GM12875 (cell line): ENCODE measurements at regions not wholly inside any gene's neighbourhood (a gene's known extent, or its start where the extent isn't known, plus 50 kb on each side); places are given as distances from the start of the nearest gene placed in this dataset.

Experiments used
- H3K4me3 ChIP-seq: one replicate; pipeline ENCODE4 v1.5.1; 2011; ENCODE audit warnings: low read depth, low read length, control low read depth
- TF ChIP-seq, protein P1 (sequence below): IDR thresholded peaks from 2 replicates; pipeline ENCODE4 v1.5.1; 2011; ENCODE audit warnings: low read depth, mild to moderate bottlenecking, control low read depth, inconsistent platforms, low read length, moderate library complexity, borderline replicate concordance; ENCODE audit not compliant: insufficient read depth

GRCh38 chr13:71382285-71382684, 484.7 kb downstream of the DACH1 start:
- TF ChIP-seq, protein P1, sequence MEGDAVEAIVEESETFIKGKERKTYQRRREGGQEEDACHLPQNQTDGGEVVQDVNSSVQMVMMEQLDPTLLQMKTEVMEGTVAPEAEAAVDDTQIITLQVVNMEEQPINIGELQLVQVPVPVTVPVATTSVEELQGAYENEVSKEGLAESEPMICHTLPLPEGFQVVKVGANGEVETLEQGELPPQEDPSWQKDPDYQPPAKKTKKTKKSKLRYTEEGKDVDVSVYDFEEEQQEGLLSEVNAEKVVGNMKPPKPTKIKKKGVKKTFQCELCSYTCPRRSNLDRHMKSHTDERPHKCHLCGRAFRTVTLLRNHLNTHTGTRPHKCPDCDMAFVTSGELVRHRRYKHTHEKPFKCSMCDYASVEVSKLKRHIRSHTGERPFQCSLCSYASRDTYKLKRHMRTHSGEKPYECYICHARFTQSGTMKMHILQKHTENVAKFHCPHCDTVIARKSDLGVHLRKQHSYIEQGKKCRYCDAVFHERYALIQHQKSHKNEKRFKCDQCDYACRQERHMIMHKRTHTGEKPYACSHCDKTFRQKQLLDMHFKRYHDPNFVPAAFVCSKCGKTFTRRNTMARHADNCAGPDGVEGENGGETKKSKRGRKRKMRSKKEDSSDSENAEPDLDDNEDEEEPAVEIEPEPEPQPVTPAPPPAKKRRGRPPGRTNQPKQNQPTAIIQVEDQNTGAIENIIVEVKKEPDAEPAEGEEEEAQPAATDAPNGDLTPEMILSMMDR = no peak
- no peak overlapping the region for H3K4me3 ChIP-seq

- no peak overlapping the region for H3K4me3 ChIP-seq
- TF ChIP-seq, protein P1 = no peak
These were observed 486.8 kb downstream of the DACH1 start for GRCh38 chr13:71380191-71380590.

GRCh38 chr13:71378961-71379905, 487.8 kb downstream of the DACH1 start:
- H3K4me3 ChIP-seq = no peak overlapping the region
- TF ChIP-seq, protein P1 = no peak

- H3K4me3 ChIP-seq = no peak overlapping the region
- TF ChIP-seq, protein P1 = no peak
These were observed 492.4 kb downstream of the DACH1 start for GRCh38 chr13:71374471-71375049.

DNA sequence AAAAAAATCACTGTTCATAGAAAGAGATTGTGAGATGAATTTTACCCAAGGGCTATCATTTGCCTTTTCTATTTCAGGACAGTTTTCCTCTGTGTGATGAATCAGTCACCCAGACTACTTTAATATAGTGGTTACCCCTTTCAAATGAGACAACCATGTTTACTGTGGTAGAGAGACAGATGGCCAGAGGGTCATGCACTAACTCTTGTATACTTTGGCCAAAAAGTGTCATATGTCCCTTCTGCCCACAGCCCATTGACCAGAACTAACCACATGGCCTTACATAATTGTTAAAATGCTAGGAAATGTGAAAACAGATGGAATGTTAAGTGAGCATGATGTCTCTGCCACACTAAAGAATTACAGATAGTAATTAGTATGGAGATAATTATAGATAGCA, 498.7 kb downstream of the DACH1 start:
- H3K4me3 ChIP-seq = no peak overlapping the region
- TF ChIP-seq, protein P1 = no peak

GRCh38 chr13:71360041-71360440, 507.0 kb downstream of the DACH1 start:
- TF ChIP-seq, protein P1 = no peak
- H3K4me3 ChIP-seq = no peak overlapping the region

DNA sequence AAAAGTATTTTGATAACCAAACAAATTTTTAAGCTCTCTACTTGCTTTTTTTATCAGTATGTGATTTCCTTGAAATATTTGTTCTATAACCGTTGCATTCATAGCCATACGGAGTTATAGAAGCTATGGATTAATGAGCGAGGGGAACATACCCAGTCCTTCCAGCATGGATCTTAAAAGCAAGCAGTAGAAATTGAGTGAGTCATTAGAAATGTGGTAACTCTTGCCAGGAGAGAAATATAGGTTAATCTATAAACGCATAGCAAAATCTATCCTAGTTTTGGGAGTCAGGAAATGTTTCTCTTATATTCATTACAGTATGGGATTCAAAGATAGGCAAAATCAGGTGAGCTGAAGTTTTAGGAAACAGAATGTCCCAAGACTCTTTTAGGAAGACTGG, 507.4 kb downstream of the DACH1 start:
- TF ChIP-seq, protein P1 = no peak
- no peak overlapping the region for H3K4me3 ChIP-seq
